Umbilical cord (tissue), 1 donor: ENCODE measurements at regions not wholly inside any gene's neighbourhood (a gene's known extent, or its start where the extent isn't known, plus 50 kb on each side); places are given as distances from the start of the nearest gene placed in this dataset.

Experiments
- DNase-seq: peaks from one replicate; pipeline ENCODE4 v3.0.0-alpha.2; 2015; ENCODE audit warnings: low spot score

- no peak for DNase-seq
Observed at GRCh38 chr21:19236209-19236608, 832.6 kb upstream of the TMPRSS15 start.

- DNase-seq = no peak
Observed at GRCh38 chr21:19237608-19238007, 834.0 kb upstream of the TMPRSS15 start.

- no peak for DNase-seq
Observed at GRCh38 chr21:19239696-19240095, 836.1 kb upstream of the TMPRSS15 start.

DNA sequence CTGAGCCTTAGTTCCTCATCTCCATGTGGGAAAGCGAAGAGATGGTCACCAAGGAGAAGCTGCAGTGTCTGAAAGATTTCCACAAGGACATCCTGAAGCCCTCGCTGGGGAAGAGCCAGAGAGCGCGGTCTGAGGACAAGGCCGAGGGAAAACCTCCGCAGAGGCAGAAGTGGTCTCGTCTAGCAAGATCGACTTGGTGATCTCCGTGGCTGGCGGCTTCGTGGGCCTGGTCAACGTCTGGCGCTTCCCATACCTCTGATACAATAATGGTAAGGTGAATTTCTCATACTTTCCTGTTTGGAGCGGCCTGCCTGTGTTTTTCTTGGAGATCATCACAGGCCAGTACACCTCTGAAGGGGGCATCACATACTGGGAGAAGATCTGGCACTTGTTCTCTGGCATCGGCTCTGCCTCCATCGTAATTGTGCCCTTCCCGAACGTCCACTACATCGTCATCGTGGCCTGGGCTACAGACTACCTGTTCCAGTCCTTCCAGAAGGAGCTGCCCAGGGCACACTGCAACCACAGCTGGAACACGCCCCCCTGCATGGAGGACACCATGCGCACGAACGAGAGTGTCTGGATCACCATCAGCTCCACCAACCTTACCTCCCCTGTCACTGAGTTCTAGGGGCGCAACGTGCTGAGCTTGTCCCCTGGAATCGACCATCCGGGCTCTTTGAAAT, 841.1 kb upstream of the TMPRSS15 start:
- DNase-seq = no peak

- no peak for DNase-seq
Observed at GRCh38 chr21:19245188-19245580, 841.6 kb upstream of the TMPRSS15 start.

DNA sequence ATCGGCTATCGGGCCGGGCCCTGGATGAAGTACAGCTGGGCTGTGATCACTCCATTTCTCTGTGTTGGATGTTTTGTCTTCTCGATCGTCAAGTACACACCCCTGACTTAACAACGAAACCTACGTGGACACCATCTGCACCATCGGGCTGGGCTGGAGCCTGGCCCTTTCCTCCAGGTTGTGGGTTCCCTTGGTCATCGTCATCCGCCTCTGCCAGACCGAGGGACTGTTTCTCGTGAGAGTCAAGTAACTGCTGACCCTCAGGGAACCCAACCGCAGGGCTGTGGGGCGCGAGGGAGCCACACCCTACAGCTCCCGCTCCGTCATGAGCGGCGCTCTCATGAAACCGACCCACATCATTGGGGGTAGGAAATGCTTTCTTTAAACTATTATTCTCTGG, 842.4 kb upstream of the TMPRSS15 start:
- no peak for DNase-seq

DNA sequence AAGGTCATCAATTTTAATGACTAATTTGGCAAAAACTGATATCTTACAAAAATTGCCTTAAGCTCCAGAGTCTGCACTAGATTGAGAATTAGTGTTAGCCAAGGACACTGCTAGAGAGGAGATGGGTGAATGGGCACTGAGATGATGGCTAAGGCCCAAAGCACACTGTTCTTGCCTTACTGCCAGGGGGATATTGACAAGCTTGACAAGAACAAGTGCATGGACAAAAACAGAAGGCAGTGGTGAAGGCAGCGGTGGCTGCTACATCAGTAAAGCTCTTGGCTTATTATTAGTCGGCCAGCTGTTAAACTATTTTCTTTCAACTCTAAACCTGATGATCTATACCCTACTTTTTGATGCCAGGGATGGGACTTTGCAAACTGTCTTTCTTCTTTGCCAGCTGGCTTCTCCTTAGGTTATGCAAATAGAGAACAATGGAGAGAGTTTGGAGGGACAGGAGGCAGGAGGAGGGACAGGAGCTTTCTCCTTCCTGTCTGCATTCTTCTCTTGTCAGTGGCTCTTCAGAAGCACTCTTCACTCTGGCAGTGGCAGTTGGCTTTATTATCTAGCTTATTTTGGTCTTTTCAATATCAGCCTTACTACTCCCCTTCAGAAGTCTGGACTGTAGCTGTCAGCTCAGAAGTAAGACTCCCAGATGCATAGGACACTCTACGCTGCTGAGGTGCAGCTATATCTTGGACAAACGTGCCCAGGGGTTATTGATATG, 853.5 kb upstream of the TMPRSS15 start:
- DNase-seq = no peak

DNA sequence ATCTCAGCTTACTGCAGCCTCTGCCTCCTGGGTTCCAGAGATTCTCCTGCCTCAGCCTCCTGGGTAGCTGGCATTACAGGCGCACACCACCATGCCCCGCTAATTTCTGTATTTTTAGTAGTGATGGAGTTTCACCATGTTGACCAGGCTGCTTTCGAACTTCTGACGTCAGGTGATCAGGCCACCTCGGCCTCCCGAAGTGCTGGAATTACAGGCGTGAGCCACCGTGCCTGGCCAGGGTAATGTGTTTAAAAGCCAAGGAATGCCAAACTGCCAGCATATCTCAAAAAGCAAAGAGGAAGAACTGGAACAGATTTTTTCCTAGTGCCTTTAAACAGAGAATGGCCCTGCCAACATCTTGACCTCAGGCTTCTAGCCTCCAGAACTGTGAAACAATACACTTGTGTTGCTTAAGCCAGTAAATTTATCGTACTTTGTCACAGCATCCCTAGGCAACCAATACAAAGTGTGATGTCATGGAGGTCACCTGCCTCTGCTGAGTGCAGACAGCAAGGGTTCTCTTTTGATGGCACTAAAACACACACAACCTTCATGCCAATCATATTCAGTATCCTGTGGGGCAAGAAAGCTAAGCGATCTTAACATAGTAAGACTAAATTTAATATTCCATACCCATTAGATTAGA, 858.3 kb upstream of the TMPRSS15 start:
- DNase-seq = no peak

DNA sequence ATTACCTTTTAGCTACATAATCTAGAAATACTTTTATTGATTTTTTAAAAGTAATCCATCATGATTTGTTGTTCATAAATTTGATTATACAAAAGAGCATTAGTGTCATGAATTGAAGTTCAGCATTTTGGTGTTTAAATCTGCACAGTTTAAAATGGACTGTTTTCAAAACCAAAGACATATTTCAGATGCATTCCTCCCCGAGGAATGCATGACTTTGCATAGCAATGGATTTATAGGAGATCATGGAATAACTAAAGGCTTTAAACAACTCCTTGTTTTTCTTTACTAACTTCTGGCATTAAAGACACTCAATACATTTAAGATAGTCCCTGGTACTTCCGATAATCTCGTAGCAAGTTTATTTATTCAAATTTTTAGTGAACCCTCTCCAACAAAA, 863.1 kb upstream of the TMPRSS15 start:
- DNase-seq = peak; percentile 70

GRCh38 chr21:19268686-19269085, 865.1 kb upstream of the TMPRSS15 start:
- no peak for DNase-seq

DNA sequence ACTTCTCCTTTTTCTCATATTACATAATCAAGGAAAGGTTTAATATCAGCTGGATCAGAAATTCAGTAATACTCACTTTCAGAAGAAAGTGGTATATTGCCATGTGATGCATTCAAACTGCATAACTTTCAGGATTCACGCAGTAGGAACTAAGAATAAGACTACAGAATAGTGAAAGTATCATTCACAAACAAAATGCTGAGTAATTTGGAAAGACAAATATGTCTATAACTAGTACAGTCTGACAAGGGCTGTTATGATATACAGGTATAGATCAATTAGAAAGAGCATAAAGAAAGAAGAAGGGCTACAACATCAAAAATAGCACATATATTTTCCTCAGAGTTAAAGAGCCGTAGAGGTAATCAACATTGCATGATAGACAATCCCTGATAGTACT, 871.5 kb upstream of the TMPRSS15 start:
- no peak for DNase-seq

- no peak for DNase-seq
Observed at GRCh38 chr21:19276665-19277064, 873.1 kb upstream of the TMPRSS15 start.

DNA sequence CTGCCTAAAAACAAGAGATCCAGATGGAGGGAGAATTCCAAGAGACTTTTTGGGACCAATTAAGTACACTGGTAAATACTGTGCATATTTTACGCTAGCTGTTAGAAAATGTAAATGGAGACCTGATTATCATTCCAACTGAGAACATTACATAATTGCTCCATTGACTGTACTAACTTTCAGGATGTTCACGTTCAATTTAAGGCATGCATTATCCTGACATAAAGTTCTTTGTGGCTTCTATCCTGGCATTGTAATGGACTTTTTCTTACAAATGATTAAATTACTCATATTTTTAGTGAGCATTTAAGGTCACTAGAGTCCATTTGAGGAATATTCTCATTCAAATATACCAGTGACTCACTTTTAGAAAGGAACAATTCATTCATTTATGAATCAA, 883.3 kb upstream of the TMPRSS15 start:
- DNase-seq = no peak

- no peak for DNase-seq
Observed at GRCh38 chr21:19290328-19290727, 886.7 kb upstream of the TMPRSS15 start.

GRCh38 chr21:19320291-19320690, 916.7 kb upstream of the TMPRSS15 start:
- DNase-seq = no peak

DNA sequence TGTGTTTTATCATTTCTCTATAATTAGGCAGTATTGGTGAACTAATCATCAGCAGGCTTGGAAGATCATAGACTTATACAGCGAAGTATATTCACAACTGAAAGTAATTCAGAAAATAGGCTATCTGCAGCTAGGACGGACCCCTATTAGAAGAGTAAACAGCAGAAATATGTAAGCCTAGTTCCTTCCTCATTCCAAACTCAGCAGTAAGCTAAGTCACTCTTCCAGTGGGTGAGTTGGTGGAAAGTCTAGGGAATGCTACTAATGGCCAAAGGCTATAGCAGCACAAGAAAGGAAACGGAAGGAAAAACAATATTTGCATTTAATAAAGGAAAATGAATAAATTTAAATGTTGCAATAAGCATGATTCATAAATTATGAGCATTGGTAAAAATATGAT, 918.1 kb upstream of the TMPRSS15 start:
- DNase-seq = no peak

- peak; percentile 21 for DNase-seq
Observed at GRCh38 chr21:19322360-19322759, 918.8 kb upstream of the TMPRSS15 start.

- no peak for DNase-seq
Observed at GRCh38 chr21:19326531-19327319, 923.1 kb upstream of the TMPRSS15 start.

DNA sequence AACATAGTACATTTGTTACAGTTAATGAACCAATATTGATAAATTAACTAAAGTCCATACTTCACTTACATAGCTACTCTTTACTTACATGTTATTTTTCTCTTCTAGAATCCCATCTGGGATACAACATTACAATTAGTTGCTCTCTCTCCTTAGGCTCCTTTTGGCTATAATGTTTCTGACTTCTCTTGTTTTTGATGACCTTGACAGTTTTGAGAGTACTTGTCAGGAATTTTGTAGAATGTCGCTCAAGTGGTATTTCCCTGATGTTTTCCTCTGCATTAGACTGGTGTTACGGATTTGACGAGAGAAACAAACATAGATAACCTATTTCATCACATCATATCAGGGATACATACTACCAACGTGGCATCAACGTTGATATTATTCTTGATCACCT, 925.4 kb upstream of the TMPRSS15 start:
- no peak for DNase-seq

- no peak for DNase-seq
Observed at GRCh38 chr21:19340303-19340702, 936.7 kb upstream of the TMPRSS15 start.

GRCh38 chr21:19340954-19341353, 937.4 kb upstream of the TMPRSS15 start:
- DNase-seq = no peak

DNA sequence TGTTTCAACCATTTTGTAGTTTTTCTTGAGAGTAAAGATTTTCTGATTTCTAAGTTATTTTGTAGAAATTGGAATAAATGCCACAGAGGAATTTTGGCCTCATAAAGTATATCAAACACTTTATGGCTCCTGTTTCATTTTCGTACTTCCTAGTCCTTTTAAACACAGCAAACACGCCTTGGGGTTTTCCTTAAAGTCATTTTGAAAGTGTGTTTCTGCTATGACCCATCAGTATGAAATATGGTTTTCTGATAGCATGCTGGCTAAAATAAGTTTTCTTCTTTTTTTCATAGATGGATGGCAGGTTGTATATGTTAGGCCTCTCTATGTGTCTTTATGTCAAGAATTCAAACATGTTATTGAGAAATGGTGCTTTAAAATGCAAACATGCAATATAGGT, 940.1 kb upstream of the TMPRSS15 start:
- no peak for DNase-seq
